HG02884 (cell line): ENCODE measurements at regions not wholly inside any gene's neighbourhood (a gene's known extent, or its start where the extent isn't known, plus 50 kb on each side); places are given as distances from the start of the nearest gene placed in this dataset.

Experiments used
- ATAC-seq: cut with Tn5 transposase; IDR thresholded peaks from one replicate; pipeline ENCODE4 v1.9.1; 2021; ENCODE audit warnings: mild to moderate bottlenecking, moderate library complexity; ENCODE audit not compliant: unreplicated experiment

DNA sequence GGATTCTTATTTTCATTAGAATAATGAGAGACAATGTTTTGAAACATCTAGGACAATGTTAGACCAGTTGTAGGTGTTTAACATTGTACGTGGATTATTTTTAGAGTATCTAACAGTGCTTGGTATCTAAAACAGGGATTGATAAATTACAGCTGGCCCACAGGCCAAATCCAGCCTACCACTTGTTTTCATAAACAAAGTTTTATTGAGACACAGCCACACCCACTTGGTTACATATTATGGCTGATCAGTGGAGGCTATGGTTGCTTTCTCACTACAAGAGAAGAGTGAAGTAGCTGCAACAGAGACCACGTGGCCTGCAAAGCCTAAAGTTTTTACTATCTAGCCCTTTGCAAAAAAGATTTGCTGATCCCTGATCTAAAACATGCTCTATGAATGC is 223.1 kb upstream of the CTNNB1 start:
- no peak for ATAC-seq

DNA sequence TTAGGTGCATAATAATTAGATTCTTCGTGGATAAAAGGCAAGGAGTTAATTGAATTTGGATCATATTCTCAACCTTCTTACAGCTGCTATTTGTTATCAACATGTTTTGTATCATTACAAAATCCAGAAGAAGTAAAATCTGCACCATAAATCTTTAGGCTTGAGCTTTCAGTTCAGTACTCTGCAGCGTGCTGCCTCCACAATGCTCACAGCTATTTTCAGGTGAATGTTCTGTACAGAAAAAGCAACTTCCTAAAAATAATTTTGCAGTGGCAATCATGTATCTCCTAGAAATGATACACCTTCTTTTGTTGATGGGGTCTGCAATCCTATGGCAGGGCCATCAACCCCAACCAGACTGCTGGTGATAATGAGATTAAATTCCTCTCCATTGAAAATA is 220.9 kb upstream of the CTNNB1 start:
- ATAC-seq = no peak

DNA sequence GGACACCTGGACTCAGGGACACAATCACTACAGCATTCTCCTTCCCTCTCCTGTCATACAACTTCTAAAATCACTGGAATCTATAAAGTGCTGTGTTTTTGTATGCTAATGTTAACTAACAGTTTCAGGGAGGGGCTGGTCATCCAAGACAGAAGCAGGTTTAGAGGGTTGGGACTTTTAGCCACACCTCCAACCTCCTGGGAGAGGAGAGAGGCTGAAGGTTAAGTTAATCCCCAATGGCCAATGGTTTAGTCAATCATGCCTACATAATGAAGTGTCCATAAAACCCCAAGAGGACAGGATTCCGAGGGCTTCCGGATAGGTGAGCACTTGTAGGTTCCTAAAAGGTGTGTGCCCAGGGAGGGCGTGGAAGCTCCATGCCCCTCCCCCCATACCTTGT is 219.3 kb upstream of the CTNNB1 start:
- no peak for ATAC-seq

DNA sequence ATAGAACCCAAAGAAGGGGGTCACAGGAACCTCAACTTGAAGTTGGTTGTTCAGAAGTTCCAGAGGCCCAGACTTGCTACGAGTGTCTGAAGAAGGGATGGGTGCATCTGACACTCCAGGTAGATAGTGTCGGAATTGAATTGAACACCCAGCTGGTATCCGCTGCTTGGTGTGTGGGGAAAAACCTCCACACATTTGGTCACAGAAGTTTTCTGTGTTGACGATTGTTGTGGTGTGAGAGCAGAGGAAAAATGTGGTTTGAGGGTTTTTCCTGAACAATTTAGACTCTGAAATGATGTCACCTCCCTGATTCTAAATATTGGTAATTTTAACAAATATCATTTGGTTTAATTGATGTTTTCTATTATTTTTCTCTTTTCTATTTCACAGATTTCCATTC is 218.8 kb upstream of the CTNNB1 start:
- no peak for ATAC-seq

DNA sequence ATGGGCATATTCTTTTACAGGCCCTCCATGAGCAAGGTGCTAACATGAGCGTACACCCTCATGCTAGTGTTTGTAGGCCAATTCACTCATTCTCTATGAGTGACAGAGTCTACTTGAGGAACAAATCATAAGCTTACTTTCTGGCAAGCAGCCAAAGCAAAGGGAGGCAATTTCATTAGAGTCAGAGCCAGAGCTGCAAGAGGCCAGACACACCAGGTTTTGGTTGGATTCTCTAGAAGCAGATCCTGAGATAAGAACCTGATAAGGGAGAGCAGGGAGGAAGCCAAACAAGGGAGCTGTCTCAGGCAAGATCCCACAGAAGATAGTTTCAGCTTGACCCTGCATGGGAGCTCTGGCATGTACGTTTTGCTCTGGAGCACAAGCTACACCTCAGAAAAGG is 214.1 kb upstream of the CTNNB1 start:
- no peak for ATAC-seq

DNA sequence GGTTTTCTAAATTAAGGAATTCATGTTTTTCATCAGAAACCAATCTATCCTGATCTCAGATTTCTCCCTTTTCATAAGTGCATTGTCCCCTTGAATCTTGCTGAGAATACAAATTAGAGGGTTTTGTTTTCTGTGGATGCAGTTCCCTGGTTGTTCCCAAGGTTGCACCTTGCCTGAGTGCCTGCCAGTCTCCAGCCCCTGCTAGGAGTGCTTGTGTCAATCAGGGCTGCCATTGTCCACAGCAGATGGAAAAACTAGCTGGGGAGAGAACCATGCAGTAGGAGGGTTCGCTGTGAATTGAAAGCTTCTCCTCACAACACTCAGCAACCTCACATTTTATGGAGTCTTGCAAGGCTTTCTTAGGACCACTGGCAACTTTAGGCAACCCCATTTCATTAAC is 210.8 kb upstream of the CTNNB1 start:
- no peak for ATAC-seq

DNA sequence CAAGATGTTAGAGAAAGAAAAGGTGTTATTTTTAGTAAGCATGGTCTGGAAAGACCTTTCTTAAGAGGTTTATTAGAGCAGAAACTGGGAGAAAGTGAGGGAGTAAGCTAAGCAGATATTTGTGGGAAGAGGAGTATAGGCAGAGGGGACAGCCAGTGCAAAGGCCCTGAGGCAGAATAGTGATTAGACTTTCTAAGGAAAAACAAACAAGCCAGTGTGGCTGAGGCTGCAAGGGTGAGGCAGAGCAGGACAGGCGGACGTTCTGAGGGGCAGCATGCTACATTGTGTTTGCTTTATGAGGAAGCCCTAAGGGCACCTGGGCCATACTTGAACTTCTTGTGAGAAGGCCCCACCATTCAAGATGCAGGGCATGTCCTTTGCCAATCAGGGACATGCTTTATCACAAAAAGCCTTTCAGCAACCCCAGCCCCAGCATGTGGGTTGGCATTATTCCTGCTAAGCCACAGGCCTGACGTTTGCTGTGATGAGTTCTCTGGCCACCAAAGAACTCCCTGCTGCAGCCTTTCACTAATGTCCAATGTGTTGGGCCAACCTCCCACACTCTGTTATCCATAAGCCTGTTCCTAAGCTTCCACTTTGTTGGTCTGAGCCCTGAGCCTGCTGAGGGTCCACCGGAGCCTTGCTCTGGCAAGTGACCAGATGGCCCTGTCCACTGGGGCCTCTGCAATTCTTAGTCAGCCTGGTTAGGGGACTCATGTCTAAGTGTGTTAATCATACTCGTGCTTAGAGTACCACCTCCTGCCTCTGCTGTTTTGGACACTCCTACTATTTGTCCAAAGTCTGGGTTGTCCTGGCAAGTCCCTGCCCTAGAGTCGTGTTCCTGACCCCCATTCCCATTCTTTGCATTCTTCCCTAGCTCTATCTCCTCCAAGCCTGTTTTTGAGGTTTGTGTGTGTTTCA is 209.9 kb upstream of the CTNNB1 start:
- ATAC-seq = no peak

DNA sequence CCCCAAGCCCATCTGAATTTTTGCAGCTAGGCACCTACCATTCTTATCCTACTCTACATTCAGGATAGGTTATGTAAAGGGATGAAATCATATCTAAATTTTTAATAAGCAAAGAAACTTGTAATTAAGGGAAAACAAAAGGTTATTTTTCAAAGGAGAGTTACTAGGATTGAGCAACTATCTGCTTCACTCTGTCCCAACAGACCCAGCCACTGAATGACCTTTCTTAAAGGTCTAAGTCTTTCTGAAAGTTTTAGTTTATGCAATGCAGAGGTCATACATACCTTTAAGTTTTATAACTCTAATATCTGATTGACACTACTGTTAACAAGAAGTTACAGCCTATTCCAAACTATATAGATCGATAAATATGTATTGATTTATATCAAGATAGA is 209.2 kb upstream of the CTNNB1 start:
- ATAC-seq = no peak

DNA sequence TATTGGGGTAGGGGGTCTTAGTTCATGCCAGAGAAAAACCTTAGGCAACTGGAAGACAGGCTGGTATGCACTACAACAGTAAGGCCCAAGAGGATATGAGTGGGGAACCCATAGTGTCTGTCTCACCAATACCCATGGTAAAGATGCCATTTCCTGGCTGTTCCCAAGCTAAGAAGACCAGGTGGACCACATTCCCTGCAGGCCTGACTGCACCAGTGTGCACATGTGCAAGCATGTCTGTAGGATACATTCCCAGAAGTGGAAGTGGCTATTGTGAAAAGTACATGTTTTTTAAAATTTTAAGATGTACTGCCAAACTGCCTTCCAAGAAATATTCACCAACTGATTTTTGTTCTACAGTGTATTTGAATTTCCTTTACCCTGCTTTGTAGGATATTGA is 207.3 kb upstream of the CTNNB1 start:
- ATAC-seq = no peak

DNA sequence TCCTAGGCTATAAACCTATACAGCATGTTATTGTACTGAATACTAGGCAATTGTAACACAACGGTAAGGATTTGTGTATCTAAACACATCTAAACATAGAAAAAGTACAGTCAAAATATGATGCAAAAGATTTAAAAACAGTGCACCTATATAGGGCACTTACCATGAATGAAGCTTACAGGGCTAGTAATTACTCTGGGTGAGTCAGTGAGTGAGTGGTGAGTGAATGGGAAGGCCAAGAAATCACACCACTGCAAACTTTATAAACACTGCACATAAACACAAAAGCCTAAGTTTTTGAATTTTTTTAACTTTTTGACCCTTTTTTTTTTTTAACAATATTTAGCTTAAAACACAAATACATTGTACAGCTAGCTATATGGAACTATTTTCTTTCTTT is 204.7 kb upstream of the CTNNB1 start:
- no peak for ATAC-seq

DNA sequence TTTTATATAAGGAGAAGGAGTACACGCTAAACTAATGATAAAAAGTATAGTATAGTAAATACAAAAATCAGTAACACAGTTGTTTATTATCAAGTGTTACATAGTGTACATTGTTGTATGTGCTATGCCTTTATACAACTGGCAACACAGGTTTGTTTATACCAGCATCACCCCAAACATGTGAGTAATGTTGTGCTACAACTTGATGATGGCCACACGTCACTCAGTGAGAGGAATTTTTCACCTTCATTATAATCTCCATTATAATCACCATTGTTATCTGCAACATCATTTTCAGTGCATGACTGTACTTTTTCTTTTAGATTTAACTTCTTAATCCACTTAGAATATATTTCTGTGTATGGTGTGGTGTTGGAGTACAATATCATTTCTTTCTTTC is 204.0 kb upstream of the CTNNB1 start:
- no peak for ATAC-seq

DNA sequence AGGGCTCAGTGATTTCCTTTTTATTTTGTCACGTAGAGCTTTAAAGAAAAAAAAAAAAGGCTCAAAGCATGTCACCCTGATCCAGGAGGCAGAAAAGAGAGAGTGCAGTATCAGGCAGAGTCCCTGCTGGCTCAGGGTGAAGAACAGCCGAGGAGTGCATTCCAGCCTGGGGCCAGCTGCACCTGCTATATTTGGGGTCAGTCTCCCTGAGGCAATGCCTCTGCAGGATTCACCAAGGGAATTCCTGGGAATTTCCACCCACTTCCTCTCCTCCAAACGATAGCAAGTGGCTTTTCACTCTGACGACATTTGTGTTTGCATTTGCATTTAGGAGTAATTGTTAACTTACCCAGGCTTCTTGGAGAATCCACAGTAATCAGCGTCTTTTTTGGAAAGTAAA is 202.9 kb upstream of the CTNNB1 start:
- no peak for ATAC-seq

DNA sequence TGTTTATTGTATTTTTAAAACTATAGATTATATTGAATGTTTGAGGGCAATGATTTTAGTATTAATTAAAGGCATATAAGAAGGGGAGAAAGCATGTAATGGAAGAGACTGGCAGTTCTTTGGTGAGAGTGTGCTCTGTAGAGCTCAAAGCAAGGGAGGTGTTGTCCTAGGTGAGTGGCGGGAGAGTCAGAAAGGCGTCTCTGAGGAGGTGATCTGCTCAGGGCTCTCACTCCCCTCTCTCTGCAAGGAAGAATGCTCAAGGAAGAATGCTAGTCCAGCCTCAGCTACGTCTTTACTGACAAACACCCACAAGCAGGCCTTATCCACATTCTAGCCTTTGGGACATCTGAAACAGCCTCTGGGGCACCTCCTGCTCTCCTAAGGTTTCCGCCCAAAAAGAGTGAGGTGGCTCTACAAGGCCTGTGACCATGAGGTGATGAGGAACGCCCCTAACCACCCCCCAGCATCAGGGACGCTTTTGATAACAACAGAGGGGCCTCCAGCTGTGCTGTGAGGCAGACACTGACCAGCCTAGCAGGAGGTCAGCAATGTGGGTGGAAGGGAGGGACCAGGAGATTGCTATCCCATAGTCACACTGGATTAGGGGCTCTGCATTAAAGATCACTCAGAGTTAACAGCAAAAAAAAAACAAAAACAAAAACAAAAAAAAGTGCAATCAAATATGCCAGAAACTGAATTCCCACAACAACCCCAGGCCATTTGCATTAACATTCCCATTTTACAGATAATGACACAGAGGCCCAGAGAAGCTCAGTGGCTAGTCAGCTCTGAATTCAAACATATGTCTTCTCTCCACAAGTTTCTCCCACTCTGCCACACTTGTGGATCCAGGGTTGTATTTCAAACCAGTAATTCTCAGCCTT is 202.2 kb upstream of the CTNNB1 start:
- ATAC-seq = no peak

DNA sequence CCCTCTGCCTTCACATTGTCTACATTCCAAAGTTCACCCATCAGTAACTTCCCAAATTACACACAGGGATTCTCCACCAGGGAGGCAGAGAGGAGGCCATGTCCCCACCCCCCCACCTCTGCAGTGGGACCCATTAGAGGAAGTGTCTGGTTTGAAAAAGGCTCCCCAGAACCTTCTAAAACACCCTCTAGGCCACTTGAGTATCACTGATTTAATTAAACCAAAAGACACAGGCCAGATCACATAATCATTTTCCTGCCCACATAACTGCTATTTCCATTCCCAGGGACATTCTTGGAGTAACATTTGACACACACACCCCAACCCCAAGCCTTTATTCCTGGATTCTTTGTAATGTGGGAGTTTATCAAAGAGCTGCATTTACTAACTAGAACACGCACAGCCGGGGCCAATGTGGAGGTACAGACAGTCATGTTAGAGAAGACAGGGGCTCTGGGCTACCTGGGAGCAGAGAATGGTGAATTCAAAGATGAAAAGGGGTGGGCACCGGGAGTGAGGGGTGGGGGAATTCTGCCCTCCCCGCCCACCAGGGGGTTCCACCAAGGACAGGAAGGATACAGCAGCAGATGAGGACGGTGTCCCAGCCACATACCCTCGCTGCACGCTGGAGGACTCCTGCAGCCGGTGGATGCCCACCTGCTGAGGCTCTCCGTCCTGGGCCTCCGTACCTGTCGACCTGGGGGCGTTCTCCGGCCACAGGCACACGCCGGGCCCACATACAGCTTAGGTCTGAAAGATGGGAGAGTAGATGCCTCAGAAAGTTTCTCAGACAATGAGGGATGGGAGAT is 201.4 kb upstream of the CTNNB1 start:
- no peak for ATAC-seq

DNA sequence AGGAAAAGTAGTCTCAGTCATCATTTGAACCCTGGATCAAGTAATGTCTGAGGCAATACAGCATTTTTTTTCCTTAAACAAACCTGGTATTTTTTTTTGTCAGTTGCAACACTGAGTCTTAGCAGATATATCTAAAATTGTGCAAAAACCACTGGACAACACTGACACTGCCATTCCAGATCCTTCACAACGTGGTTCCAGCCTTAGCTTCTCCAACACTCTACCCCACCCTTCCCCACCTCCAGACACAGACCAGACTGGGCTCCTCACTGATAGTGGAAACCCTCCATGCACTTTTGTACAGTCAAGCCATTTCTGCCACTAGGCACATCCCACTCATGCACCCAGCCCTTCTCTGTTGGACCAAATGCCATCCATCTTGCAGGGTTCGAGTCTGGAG is 199.6 kb upstream of the CTNNB1 start:
- no peak for ATAC-seq

DNA sequence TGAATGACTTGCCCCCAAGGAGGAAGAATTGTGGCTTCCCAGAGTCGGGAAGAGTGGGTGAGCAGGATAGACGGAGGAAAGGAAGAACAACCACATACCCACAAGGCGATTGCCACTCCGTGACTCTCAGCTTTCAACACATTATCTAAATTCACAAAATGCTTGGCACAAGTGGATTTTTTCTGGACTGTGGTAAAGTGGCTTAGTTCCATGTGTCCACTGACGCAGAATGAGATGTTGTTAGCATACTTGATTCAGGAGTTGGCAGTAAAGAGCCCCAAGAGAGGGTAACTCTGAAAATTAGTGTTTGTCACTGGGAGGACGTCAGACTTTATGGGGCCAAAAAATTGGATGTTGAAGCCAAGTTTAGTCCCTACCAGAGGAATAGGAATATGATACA is 198.8 kb upstream of the CTNNB1 start:
- ATAC-seq = no peak

DNA sequence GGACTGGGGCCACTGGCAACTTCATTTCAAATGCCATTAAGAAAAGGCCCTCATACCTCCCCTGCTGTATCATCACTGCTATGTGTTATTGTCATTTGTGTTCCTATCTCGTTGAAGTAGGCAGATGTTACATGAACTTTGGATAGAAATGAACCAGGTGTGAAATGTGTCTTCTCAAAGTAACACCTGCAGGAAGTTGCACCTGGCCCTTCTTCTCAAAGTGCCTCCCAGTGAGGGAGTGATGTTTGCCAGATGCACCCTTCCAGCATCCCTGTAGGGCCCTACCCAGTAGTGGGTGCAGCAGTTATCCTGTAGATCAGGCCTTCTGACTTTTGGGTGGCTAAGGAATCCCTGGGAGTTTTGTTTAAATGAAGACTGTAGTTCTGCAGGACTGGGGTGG is 197.7 kb upstream of the CTNNB1 start:
- no peak for ATAC-seq

DNA sequence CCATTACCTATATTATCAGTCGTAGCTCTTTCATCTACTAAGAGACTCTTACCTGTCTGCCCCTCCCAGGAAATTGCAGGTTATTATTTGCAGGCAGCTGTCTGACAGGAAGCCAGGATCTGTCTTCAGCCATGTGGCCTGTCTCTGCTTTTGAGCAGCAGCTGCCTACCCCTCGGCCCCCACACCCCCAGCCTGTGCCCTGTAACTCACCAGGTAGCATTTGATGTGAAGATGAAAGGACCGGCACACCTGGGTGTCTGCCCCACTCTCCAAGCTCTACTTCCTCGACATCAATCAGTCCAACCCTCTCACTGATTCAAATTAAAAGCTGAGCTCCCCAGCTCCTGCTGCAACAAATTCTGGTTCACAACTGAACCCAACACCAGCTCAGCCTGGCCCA is 197.2 kb upstream of the CTNNB1 start:
- no peak for ATAC-seq

DNA sequence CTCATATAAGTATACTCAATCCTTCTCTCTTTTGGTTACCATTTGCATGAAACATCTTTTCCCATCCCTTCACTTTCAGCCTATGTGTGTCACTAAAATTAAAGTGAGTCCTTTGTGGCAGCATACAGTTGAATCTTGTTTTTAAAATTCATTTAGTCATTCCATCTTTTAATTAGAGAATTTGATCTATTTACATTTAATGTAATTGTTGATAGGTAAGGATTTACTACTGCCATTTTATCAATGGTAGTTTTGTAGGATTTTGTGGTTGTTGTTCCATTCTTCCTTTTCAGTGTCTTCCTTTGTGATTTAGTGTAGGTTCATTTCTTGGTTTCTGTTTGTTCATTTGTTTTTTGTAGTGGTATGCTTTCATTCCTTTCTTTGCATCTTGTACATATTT is 191.9 kb upstream of the CTNNB1 start:
- no peak for ATAC-seq

DNA sequence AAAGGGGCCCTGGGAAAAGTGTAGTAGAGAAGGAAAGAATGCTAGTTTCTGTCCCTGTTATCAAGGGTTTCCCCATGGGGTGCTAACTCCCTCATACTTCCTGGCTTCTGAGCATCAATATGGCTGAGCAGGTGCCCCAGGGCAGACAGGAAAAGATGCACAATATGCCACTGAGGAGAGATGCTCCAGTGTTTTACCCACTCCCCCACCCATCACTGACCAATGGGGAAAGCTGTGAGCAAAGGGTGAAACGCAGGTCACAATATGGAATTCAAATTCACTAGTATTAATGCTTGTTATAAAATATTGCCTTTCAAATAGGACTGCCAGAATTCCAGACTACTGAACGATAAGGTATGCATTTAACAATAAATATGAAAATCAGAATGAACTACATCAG is 187.5 kb upstream of the CTNNB1 start:
- no peak for ATAC-seq

DNA sequence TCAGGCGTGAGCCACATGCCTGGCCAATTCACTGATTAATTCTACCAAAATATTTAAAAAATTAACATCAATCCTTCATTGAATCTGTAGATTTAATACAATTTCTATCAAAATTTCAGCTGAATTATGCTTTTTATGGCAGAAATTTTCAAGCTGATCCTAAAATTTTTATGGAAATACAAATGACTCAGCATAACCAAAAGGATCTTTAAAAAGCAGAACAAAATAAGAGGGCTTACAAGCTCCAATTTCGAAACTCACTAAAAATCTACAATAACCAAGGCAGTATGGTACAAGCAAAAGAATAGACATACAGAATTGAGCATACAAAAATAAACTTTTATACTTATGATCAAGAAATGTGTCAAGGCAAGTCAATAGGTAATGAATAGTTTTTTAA is 180.4 kb upstream of the CTNNB1 start:
- ATAC-seq = no peak
